GM12891 (cell line): ENCODE measurements at regions not wholly inside any gene's neighbourhood (a gene's known extent, or its start where the extent isn't known, plus 50 kb on each side); places are given as distances from the start of the nearest gene placed in this dataset.

Source experiments
- POLR2A ChIP-seq: IDR thresholded peaks from 2 replicates; pipeline ENCODE4 v1.6.1; 2011; ENCODE audit warnings: low read depth, low read length, control low read depth
- POLR2AphosphoS5 ChIP-seq: IDR thresholded peaks from 2 replicates; pipeline ENCODE4 v1.6.1; 2011; ENCODE audit warnings: low read depth, low read length, control low read depth

GRCh38 chr12:94098466-94098865 lies 49.9 kb upstream of the PLXNC1 start:
- TF ChIP-seq POLR2A, result no peak
- no peak for TF ChIP-seq POLR2AphosphoS5
